Stimulated activated naive CD8-positive, alpha-beta T cell treated with anti-CD3 and anti-CD28 coated beads, Interleukin-15, amount 100 ng/mL, for 72 hours (primary cell): ENCODE measurements at regions not wholly inside any gene's neighbourhood (a gene's known extent, or its start where the extent isn't known, plus 50 kb on each side); places are given as distances from the start of the nearest gene placed in this dataset.

ENCODE experiments used
- ATAC-seq: fragments of 150-1000 bp; cut with Tn5 transposase; 2 replicates; pipeline ENCODE4 v1.10.0; 2021; ENCODE audit warnings: mild to moderate bottlenecking, moderate library complexity
- DNase-seq, 2 donors: peaks; one replicate each; pipeline ENCODE4 v3.0.0; 2021 to 2022
- H3K27ac Mint-ChIP-seq, 2 donors: one replicate each; pipeline ENCODE4 v1.8.0; 2022; ENCODE audit warnings: mild to moderate bottlenecking in 2 of 2, mixed read lengths in 2 of 2, moderate library complexity in 2 of 2
- H3K27me3 Mint-ChIP-seq: one replicate; pipeline ENCODE4 v1.8.0; 2022; ENCODE audit warnings: mixed read lengths
- H3K4me1 Mint-ChIP-seq: one replicate; pipeline ENCODE4 v1.8.0; 2022; ENCODE audit warnings: mild to moderate bottlenecking, mixed read lengths
- H3K4me3 Mint-ChIP-seq, 2 donors: one replicate each; pipeline ENCODE4 v1.8.0; 2022; ENCODE audit warnings: mild to moderate bottlenecking in 2 of 2, mixed read lengths in 2 of 2, moderate library complexity in 1 of 2
- H3K9me3 Mint-ChIP-seq, 2 donors: one replicate each; pipeline ENCODE4 v1.8.0; 2022; ENCODE audit warnings: mixed read lengths in 2 of 2

- DNase-seq (no peak), ATAC-seq (no peak)
- peak overlapping the region in 1 of 2 donors; percentile 13 for H3K27ac Mint-ChIP-seq
- H3K4me1 Mint-ChIP-seq, result no peaks in the 10 kb centered on the region
- peaks cover 26% of the 10 kb centered on the region for H3K27me3 Mint-ChIP-seq
- no peak overlapping the region for H3K4me3 Mint-ChIP-seq
- H3K9me3 Mint-ChIP-seq, result no peaks in the 10 kb centered on the region
Measured at GRCh38 chr6:150456466-150456865, 87.7 kb downstream of the IYD start.

- Mint-ChIP-seq H3K4me3 (no peak overlapping the region), H3K9me3 (no peaks in the 10 kb centered on the region)
Measured at GRCh38 chr6:150456902-150457643, 88.3 kb downstream of the IYD start.

GRCh38 chr6:150458579-150458978 is 89.8 kb downstream of the IYD start:
- no peaks in the 10 kb centered on the region for H3K9me3 Mint-ChIP-seq
- H3K27ac Mint-ChIP-seq, result no peak overlapping the region
- H3K4me3 Mint-ChIP-seq, result no peak overlapping the region
- ATAC-seq (no peak), DNase-seq (no peak)
- H3K27me3 Mint-ChIP-seq, result peaks cover 32% of the 10 kb centered on the region
- H3K4me1 Mint-ChIP-seq, result no peaks in the 10 kb centered on the region

More at GRCh38 chr6:150456902-150457643, 88.3 kb downstream of the IYD start:
- DNase-seq, result no peak
- ATAC-seq, result no peak
- Mint-ChIP-seq H3K27ac (no peak overlapping the region), H3K4me1 (no peaks in the 10 kb centered on the region), H3K27me3 (peaks cover 26% of the 10 kb centered on the region)

GRCh38 chr6:150463852-150464251 is 95.0 kb downstream of the IYD start:
- no peak for ATAC-seq
- Mint-ChIP-seq H3K27me3 (peaks cover 13% of the 10 kb centered on the region), H3K4me1 (no peaks in the 10 kb centered on the region), H3K4me3 (no peak overlapping the region), H3K9me3 (no peaks in the 10 kb centered on the region), H3K27ac (no peak overlapping the region)
- DNase-seq, result no peak

- Mint-ChIP-seq H3K4me1 (no peaks in the 10 kb centered on the region), H3K4me3 (no peak overlapping the region), H3K9me3 (no peaks in the 10 kb centered on the region), H3K27ac (no peak overlapping the region), H3K27me3 (peaks cover 13% of the 10 kb centered on the region)
- DNase-seq, result no peak
- ATAC-seq, result no peak
Measured at GRCh38 chr6:150464966-150465365, 96.2 kb downstream of the IYD start.

- Mint-ChIP-seq H3K9me3 (no peaks in the 10 kb centered on the region), H3K27ac (no peak overlapping the region), H3K27me3 (peaks cover 13% of the 10 kb centered on the region), H3K4me1 (no peaks in the 10 kb centered on the region), H3K4me3 (no peak overlapping the region)
- ATAC-seq (no peak), DNase-seq (no peak)
Measured at GRCh38 chr6:150465610-150466009, 96.8 kb downstream of the IYD start.

- no peaks in the 10 kb centered on the region for H3K9me3 Mint-ChIP-seq
- H3K27me3 Mint-ChIP-seq, result peaks cover 13% of the 10 kb centered on the region
- DNase-seq (no peak), ATAC-seq (no peak)
- no peak overlapping the region for H3K4me3 Mint-ChIP-seq
- no peak overlapping the region for H3K27ac Mint-ChIP-seq
- no peaks in the 10 kb centered on the region for H3K4me1 Mint-ChIP-seq
Measured at GRCh38 chr6:150466196-150466595, 97.4 kb downstream of the IYD start.

GRCh38 chr6:150470131-150470530 is 101.3 kb downstream of the IYD start:
- ATAC-seq (no peak), DNase-seq (no peak)
- Mint-ChIP-seq H3K9me3 (no peaks in the 10 kb centered on the region), H3K27me3 (no peaks in the 10 kb centered on the region), H3K27ac (no peak overlapping the region), H3K4me1 (no peaks in the 10 kb centered on the region), H3K4me3 (no peak overlapping the region)

GRCh38 chr6:150470960-150471665 is 102.3 kb downstream of the IYD start:
- H3K4me3 Mint-ChIP-seq, result no peak overlapping the region
- no peak for ATAC-seq
- no peak overlapping the region for H3K27ac Mint-ChIP-seq
- no peaks in the 10 kb centered on the region for H3K9me3 Mint-ChIP-seq
- H3K4me1 Mint-ChIP-seq, result no peaks in the 10 kb centered on the region
- H3K27me3 Mint-ChIP-seq, result no peaks in the 10 kb centered on the region
- DNase-seq, result no peak

- DNase-seq, result no peak
- H3K4me3 Mint-ChIP-seq, result no peak overlapping the region
- H3K9me3 Mint-ChIP-seq, result no peaks in the 10 kb centered on the region
- no peaks in the 10 kb centered on the region for H3K4me1 Mint-ChIP-seq
- no peak overlapping the region for H3K27ac Mint-ChIP-seq
- peaks cover 20% of the 10 kb centered on the region for H3K27me3 Mint-ChIP-seq
- no peak for ATAC-seq
Measured at GRCh38 chr6:150478656-150479545, 110.1 kb downstream of the IYD start.

- Mint-ChIP-seq H3K9me3 (no peaks in the 10 kb centered on the region), H3K4me3 (no peak overlapping the region), H3K27me3 (peaks cover 34% of the 10 kb centered on the region), H3K27ac (no peak overlapping the region), H3K4me1 (no peaks in the 10 kb centered on the region)
- DNase-seq (no peak), ATAC-seq (no peak)
Measured at GRCh38 chr6:150482883-150483409, 114.1 kb downstream of the IYD start.

- Mint-ChIP-seq H3K4me3 (no peak overlapping the region), H3K27ac (no peak overlapping the region), H3K9me3 (no peaks in the 10 kb centered on the region), H3K27me3 (peaks cover 42% of the 10 kb centered on the region), H3K4me1 (no peaks in the 10 kb centered on the region)
- ATAC-seq, result no peak
- no peak for DNase-seq
Measured at GRCh38 chr6:150485161-150485958, 114.3 kb upstream of the PLEKHG1 start.

- Mint-ChIP-seq H3K9me3 (no peaks in the 10 kb centered on the region), H3K4me1 (peaks cover 2% of the 10 kb centered on the region), H3K27me3 (peaks cover 38% of the 10 kb centered on the region), H3K27ac (no peak overlapping the region), H3K4me3 (no peak overlapping the region)
- ATAC-seq (no peak), DNase-seq (no peak)
Measured at GRCh38 chr6:150486048-150486447, 113.6 kb upstream of the PLEKHG1 start.

- H3K27me3 Mint-ChIP-seq, result peaks cover 27% of the 10 kb centered on the region
- H3K4me3 Mint-ChIP-seq, result no peak overlapping the region
- peaks cover 0 to 18% of the 10 kb centered on the region in 2 donors for H3K9me3 Mint-ChIP-seq
Measured at GRCh38 chr6:150490586-150490985, 109.1 kb upstream of the PLEKHG1 start.

More at GRCh38 chr6:150490586-150490985, 109.1 kb upstream of the PLEKHG1 start:
- DNase-seq (no peak), ATAC-seq (no peak)
- Mint-ChIP-seq H3K4me1 (peaks cover 18% of the 10 kb centered on the region), H3K27ac (no peak overlapping the region)
